ENCODE measurements at regions not wholly inside any gene's neighbourhood (a gene's known extent, or its start where the extent isn't known, plus 50 kb on each side); places are given as distances from the start of the nearest gene placed in this dataset.

DNA sequence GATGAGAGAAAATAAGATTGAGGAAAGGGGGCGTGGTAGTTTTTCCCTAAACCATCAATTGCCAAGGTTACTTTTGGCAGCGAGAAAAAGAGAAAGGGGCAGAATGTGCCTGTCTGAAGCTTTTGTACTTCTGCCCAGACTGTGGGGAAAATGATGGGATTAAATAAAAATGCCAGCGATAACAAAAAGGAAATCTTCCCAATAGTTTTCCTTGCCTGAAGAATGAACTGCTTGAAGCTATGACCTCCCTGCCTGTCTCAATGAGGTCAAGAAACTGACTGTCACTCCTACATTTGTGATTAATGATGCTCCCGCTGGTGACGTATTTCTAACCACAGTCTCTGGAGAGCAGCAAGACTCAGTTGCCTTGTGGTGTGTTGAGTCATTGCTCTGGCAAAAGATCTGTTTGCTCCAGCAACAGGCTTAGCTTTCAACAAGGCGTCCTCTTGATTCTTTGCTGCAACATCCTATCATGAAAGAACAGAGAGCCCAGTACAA is 1051.5 kb downstream of the DIAPH3 start:
- DNase-seq (ENCODE audit: low read depth) = peak; percentile 99

DNA sequence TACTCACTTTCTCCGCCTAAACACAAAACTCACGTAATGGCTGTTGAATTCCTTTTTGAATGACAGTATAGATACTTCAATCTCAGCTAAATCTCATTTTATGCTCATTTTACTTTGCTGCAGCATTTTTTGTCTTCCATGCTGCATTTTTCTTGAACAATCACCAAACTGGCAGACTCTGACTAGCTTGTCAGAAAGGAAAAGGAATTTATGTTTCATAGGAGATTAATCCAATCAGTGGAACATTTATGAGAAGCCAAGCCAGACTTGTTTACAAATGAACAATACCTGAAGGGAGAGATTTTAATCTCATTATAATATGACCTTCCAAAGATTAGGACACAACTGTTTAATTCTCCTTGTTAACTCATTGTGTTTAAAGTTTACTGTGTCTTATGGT is 1044.3 kb downstream of the DIAPH3 start:
- DNase-seq (ENCODE audit: low read depth) = no peak

DNA sequence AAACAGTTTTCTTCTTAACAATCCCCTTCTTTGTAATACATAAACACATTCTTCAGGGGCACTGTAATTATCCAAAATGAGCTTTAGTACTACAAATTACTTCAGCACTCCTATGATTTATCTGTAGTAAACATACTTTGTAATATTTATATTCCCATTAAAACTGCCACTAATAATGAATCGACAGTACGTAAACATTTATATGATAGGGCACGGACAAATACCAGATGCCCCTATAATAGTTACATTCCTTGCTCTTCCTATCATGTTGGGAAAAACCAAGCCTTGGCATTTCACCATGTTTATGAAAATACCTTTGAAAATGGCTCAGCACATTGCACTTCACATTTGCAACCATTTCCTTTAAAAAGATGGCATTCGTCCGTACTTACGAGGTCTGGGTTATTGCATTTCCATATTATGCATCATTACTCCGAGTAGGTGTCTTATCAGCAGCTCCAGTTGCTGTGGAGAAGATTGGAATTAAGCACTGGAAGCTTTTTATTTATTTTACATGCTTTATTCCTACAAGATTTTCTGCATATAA is 1043.4 kb downstream of the DIAPH3 start:
- peak; percentile 22 for DNase-seq (ENCODE audit: low read depth)

DNA sequence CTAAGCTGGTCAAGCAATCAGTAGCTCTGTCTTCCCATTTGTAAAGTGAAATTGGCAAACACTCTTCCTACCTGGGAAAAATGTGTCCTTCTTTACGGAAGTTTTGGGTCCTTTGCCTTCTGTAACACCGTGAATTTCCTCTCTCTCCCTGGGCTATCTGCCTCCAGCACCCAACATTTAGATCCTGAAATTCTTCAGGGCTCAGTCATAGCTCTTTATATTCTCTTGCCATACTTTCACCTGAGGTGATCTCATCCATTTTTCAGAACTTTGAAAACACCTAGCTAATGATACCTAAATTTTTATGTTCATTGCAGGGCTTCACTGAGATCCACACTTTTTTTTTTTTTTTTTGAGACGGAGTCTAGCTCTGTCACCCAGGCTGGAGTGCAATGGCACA is 1042.2 kb downstream of the DIAPH3 start:
- no peak for DNase-seq (ENCODE audit: low read depth)

DNA sequence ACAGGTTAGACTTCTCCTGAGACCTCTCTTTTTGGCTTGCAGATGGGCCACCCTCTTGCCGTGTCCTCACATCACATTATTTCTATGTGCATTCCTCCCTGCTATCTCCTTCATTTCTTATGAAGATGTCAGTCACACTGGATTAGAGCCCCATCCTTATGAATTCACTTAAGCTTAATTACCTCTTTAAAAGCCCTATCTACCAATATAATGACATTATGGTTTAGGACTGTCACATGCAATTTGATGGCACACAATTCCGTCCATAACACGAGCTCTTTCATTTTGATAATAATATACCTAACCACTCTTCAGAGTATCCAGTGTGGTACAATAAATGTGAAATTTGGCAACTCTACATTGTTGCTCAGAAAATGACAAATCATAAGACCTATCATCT is 1037.3 kb downstream of the DIAPH3 start:
- DNase-seq (ENCODE audit: low read depth) = no peak

DNA sequence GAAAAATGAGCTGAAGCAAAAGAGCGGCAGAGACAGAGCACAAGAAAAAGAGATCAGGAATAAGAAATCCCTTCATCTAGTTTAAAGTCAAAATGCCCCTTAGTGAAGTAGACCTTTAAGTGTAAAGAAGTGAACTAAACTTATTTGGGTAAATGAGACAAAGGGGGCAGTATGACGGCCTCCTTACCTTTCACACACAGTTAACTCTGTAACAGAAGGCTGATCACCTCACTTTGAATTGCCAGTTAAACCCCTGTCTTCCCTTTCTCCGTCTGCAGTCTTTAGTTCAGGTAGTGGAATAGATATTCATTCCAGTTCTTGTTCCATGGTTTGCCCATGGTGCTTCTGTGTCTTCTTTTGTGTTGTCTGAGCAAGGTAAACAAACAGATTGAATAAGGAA is 1029.8 kb downstream of the DIAPH3 start:
- no peak for DNase-seq (ENCODE audit: low read depth)

DNA sequence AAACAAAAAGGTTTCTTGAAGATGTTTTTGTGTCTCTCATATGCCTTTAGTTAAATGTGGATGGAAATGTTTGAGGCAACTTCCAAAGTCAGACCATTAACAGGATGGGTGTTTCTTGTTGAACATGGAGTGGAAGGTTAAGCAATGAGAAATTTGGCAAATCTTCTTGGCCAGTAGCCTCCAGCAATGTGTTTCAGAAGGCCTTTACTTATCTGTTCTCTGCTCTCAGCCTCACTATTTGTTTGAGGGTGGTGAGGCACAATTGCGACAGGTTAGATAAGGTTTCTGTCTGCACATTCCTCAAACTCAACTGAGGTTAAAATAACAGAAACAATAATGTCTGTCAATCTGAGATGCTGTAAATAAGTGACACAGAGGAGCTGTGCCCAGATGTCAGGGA is 1019.0 kb downstream of the DIAPH3 start:
- peak; percentile 57 for DNase-seq (ENCODE audit: low read depth)

DNA sequence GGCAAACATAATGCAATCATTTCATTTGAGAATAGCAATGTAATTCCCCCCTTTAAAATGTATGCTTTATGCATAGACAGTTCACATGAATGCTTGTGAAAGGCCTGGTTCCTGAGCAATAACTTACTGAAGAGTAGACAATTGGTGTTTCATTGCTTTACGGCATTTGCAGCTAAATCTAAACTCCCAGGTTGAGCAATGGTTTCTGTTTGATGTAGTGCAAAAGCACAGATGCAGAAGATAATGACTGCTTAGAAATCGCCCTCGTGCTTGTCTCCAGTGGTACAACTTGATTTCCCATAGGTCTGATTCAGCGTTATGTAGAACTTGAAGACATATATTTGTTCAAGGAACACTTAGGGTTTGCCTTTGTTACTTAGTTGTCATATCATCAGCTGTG is 1018.3 kb downstream of the DIAPH3 start:
- no peak for DNase-seq (ENCODE audit: low read depth)

DNA sequence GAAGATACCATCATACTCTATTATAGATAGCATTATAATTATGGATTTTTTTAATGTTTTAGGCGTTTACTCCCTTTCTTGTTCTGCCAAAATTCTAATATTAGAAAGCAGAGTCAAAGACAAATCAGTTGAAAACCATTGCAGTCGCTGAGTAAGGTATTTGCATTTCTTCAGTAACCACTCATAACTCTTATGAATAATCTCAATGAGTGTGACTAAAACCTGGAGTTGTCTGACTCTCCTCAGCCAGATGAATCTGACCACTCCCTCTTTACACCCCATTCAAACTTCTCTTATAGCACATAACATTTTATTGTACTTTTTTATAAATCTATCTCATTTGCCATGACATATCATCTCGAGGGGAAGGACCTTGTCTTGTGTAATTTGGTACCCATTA is 1006.5 kb downstream of the DIAPH3 start:
- DNase-seq (ENCODE audit: low read depth) = no peak

DNA sequence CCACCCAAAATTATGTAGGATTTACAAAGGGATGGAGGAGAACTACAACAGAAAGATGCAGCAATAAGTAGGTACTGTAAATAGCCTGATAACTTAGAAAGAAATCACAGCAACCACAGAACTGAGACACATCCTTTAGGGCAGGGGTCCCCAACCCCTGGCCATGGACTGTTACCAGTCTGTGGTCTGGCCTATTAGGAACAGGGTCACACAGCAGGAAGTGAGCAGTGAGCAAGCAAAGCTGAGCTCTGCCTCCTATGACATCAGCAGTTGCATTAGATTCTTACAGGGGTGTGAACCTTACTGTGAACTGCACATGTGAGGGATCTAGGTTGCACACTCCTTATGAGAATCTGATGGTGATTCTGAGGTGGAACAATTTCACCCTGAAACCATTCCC is 997.6 kb downstream of the DIAPH3 start:
- no peak for DNase-seq (ENCODE audit: low read depth)

DNA sequence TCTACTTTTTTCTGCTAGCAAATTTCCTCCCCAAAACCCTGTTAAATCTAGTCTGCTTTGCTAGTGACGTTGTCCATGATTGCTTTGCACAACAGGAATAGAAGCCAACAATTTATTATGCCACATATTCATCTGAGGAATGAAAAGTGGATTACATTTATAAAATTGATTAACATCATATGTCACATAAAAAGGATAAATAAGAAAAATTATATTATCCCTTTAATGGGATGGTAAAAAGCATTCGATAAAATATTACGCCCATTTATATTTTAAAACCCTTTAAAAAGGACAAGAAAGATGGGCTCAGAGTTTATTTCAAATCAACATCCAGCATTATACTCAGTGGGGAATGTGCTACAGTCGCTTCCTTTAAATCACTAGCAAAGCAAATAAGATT is 991.7 kb downstream of the DIAPH3 start:
- DNase-seq (ENCODE audit: low read depth) = no peak

DNA sequence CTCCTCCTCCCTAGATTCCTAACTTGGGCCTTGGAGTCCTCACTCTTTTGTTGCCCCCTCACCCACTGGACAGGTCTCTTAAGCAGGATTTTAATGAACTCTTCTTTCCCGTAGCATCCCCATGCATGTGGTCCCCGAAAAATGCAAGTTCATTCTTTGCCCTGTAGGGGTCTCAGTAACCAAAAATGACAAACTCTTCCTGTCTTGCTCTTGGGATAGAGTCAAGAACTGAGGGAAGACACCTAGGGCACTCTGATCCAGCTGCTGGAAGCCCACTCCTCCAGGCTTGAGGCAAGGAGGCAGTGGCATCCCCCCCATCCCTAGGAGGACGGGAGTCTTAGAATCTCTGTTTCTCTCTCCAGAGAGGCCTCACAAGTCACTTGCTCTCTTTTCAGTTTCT is 987.0 kb downstream of the DIAPH3 start:
- DNase-seq (ENCODE audit: low read depth) = no peak

DNA sequence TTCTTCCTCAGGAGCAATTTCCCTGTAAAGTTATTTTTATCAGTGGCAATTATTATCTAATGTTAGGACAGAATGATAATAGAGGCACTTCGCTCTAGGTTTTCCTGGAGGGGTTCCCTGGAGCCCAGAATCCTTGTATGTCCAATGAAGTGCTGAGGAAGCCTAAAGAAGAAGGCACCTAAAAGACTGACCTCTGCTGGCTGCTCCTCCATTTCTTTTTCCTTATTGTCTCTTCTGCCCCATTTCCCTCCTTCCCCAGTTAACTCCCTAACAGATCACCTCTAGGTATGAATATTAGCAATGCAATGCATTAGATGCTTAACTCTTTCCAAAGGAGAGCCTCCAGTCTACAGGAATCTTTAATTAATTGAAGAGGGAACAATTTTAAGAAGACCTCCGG is 985.4 kb downstream of the DIAPH3 start:
- peak; percentile 2 for DNase-seq (ENCODE audit: low read depth)

DNA sequence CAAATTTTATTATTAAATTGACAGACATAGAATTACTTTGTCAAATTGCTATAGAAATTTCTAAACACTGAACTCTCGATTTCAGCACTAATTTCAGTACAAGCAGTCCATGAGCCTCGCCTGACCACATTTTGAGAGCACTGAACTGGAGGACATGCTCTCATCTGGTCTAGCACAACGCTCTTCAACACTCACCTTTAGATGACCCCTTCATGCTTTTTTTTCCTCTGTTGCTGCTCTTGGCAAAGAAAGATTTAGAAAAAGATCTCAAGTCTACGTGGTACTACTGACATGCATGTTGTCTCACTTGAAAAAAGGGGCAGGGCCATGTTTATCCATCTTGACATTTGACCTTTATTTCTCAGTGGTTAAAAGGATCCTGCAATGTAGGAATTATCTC is 981.5 kb downstream of the DIAPH3 start:
- DNase-seq (ENCODE audit: low read depth) = no peak

DNA sequence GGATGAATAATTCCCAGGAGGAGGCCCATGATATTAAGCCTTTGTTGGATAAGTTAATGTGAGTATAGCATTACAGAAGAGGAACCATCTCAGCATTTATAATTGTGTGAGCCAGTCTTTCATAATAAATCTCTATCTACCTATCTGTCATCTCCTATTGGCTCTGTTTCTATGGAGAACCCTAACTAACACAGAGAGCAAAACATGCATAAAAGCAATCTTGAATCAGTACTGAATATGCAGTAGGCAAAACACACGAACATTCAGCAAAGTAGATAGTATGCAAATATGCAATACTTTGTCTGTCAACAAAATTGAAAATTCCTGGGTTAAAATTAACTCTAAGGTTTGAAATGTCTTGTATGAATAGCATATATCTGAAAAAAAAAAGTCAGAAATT is 966.3 kb downstream of the DIAPH3 start:
- DNase-seq (ENCODE audit: low read depth) = no peak

DNA sequence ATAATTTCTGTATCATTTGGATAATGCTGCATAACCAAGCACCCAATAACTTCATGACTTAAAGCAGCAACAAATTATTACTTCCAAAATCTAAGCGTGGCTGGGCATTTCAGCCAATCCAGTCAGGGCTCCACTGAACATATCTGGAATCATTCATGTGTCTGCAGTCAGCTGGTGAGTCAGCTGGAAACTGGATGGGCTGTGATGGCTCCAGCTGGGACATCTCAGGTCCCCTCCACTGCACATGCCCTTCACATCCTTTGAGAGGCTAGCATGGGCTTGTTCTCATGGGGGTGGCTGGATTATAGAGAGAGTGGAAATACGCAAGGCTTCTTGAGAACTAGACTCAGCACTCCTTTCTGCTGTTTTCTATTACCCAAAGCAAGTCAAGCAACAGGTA is 961.9 kb downstream of the DIAPH3 start:
- no peak for DNase-seq (ENCODE audit: low read depth)

DNA sequence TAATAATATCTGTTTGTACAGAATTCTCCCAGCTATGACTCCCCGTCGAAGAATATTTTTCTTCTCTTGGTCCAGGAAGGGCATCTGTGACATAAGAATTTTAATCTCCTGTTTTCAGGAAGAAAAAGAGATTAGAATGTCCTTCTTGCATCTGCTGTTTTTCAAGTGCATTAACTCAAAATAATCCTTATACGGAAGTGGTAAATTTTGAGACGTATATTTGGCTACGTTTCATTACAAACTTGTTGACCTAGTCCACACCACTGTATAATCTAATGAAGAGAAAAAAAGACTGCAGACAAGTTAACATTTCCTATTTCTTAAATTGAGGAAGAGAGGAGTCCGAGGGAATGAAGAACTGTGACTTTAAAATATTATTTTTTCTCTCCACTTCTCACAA is 959.9 kb downstream of the DIAPH3 start:
- DNase-seq (ENCODE audit: low read depth) = no peak

DNA sequence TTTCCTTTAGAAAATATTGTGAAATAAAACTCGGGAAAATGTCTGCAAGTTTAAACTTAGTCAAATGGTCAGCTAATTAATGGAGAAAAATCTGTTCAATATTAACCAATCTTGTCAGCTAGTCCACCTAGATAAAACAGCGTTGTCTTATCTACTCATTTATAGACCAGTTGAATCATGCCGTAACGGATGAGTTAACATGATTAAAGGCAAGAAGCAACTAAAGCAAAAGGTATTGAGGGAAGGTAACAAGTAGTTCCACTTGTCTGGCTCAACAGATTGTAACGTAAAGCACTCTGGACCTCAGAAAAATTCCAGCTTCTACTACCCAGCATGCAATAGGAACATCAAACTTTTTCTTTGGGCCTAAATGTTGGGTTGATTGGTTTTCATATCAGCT is 958.2 kb downstream of the DIAPH3 start:
- no peak for DNase-seq (ENCODE audit: low read depth)

DNA sequence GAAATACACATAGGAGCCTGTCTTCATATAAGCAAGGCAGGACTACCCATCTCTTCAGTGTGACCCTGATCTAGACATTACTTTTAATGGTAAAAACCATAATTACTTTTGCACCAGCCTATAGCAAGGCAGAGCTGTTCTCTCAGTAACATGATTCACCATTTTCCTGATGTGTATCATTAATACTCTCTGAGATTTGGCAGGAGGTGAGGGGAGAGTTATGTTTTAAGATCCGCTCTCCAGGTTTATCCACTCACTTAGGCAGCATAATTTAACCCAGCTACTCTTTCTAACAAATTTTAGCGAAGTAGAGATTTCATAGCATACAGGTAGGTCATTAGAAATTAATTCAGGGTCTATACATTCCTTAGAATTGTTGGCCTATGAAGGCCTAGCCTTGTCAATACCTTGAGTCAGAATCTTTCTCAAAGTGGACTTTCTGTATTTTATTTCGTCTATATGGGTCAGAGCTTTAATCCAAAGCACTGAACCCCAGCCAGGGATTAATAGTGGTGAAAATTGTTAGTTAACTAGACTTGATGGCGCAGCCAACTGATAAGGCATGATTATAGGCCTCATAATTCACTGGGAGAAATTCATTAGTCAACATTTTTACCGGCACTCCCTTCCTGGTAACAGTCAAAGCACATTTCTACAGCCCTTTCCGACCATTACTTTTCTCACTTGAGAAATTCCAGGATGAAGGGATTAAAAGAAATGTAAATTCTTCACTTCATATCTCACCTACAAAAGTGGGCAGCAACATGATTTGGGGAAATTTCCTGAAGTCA is 955.1 kb downstream of the DIAPH3 start:
- DNase-seq (ENCODE audit: low read depth) = no peak

DNA sequence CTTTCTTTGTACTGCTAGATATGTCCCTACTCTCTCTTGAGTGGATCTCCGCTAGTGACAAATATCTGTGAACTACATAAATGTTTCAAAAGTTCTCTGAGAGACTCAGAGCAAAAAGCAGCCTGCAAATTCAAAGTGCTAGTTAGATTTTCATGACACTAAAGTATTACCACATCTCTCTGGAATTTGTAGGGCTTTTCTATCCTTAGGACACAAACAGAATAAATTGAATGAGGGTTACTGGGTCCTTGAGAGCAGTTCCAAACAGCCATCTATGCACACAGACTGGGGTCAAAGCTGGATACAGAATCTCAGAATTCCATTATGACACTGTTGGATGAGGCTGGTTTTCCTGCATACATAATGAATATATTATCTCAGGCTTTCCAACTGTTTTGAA is 953.2 kb downstream of the DIAPH3 start:
- DNase-seq (ENCODE audit: low read depth) = no peak

DNA sequence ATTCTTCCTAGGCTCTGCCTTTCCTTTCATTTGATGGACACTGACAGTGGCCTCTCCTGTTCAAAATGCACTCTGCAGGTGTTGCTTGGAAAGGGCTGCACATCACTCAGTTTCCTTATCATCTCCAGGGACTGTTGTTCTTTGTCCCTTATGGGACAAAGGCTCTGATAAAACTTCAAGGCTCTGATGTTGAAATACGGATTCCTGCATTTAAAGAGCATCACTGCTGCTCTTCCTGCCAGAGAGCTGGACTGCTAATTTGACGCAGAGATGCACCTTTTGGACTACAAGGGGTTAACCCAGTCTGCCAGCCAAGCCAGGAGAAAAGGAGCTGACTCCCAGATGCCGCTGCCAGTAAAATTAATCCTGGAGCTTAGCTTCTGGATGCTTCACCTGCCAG is 952.1 kb downstream of the DIAPH3 start:
- DNase-seq (ENCODE audit: low read depth) = no peak

DNA sequence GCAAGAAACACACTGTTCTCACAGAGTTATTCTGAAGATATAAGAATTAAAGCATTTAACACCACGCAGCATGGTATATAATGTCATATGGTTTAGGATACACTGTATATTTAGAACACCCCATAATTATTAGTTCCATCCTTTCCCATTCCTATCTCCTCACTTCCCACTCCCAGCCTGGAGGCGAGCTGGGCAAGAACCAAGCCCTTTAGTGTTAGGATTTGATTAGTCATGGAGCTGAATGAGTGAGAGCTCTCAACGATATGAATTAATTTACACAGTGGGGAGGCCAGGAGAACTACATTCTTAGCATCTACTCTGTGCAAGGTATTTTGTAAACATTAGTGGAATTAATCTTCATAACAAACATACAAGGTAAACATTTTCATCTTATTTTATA is 934.3 kb downstream of the DIAPH3 start:
- no peak for DNase-seq (ENCODE audit: low read depth)

DNA sequence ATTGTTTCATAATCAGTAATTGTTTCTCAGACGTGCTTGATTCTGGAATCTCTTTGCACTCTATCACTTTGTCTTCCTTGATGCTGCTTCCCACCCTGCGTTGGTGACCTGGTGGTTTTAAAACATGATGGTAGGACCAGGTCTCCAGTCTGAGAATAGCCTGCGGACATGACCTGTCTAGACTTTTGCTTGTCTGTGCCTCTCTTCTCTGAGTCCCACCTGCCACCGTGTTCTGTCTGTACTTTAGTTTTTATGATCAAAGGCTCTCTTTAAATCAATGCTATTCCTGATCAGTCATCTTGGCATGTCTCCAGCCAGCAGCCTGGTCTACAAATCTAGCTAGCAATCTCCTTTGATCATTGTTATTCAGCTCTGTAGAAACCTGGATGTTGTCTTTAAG is 933.9 kb downstream of the DIAPH3 start:
- DNase-seq (ENCODE audit: low read depth) = no peak
